DMS114 treated with DMSO at 0.1 percent for 48 hours (cell line): ENCODE measurements at regions not wholly inside any gene's neighbourhood (a gene's known extent, or its start where the extent isn't known, plus 50 kb on each side); places are given as distances from the start of the nearest gene placed in this dataset.

Source experiments
- DNase-seq: peaks from one replicate; lab custom pipeline; 2025; ENCODE audit not compliant: unreplicated experiment; lab: John Stamatoyannopoulos, UW

DNA sequence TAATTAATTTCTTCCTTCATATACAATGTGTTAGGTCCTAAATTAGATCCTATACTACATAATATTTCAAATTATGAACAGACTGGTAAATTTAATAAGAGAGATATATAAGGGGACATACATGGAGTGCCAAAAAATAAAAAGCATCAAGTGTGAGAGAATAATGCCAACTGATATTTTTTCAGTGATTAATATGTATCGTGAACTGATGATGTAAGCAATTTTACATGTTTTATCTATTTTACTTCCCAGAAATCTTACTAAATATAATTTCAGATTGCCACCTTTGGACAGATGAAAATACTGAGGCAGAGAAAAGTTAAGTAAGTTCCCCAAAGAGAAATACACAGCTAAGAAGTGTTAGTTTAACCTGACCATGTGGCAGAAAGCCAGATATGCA is 870.8 kb downstream of the SLITRK5 start:
- no peak for DNase-seq

DNA sequence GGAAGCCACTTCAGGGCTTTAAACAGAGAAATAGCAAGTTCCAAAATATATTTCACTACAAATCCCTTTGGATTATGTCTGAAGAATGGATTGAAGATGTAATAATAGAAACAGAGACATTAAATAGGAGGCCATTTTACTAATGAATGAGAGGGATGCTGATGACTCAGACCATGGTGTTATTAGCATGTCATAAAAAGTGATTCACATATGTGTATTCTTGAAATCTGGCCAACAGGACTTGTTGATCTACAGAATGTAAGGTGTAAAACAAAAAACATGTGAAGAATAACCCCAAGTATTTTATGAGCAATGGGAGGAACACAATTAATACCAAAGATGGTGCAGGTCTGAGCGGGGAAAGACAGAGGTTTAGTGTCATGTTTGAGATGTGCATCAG is 873.7 kb downstream of the SLITRK5 start:
- DNase-seq, result no peak

DNA sequence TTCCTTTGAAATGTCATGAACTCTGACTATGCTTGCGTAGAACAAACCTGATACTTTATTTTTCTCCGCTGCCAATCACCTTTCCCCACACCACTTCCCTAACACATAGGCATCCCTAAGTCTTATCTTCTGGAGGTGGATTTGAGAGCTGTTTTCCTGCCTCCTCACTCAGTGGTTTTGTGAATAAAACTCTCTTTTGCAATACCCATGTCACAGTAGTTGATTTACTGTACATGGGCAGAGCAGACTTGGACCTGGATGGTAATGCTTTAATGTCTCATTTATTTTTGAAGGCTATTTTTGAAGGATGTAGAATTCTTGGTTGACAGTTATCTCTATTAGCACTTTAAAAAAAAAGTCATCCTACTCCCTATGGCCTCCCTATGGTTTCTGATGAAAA is 881.8 kb downstream of the SLITRK5 start:
- DNase-seq, result no peak

DNA sequence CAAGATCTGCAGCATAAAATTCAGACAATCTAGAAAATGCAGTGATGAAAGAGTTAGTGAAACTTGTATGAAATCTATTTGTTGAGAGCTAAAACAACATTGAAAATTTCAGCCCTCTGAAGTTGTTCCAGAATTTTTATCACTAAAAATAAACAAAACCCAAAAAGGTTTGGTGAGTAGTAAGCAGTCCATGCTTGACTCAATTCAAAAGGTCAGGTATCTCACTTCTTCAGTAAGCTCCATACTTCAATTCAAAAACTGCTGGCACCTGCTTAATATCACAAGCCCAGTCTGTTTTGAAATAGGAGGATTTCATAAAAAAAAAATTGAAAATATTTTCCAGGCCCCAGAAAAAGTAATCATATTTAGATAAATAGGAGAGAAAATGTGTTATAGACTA is 894.4 kb downstream of the SLITRK5 start:
- no peak for DNase-seq

DNA sequence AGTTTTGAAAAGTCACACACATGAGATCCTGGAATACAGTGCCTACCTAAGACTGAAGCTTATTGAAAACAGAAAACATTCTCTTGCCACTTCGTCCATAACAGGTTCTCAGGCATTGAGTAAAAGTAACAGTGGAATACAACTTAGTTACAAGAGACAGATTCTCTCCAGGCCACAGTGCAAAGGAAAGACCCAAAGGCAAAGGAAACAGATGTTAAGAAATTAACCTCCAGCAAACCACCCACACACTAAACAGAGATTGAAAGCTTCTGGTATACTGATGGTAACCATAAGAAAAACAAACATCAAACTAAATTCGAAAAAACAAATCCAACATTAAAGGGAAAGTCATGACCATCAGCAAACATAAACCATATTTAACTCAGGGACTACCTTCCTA is 914.7 kb downstream of the SLITRK5 start:
- DNase-seq, result no peak

DNA sequence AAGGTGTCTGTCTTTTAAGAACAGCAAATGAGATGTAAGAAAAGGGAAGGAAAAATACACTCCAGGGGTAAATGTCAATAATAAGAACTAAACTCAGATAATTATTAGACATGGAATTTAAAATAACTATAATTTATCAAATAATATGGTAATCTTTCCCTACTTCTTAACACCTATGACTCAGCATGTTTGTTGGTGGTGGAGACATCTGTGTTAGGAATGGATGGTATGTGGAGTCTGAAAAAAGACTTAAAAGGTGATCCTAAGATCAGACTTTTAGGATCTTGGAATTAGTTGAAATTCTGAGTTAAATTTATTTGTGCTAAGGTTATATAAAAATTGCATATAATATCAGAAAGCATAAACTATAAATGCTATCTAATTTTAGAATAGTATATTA is 915.1 kb downstream of the SLITRK5 start:
- no peak for DNase-seq

DNA sequence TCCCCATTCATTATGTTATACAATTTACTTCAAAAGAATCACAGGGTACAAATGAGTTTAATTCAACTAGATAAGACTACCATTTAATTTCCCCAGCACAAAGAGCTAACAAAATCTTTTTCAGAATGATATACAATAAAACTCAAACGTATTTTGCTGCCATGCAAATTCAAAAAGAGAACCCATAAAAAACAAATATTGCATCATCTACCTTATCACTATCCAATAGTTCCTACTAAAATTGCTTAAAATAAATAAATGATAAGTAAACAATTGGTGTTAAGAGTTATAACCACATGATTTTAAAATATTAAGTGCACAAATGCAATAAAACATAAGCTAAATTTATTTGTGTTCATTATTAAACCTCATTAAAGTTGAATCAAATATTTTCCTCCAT is 919.4 kb downstream of the SLITRK5 start:
- DNase-seq, result no peak

DNA sequence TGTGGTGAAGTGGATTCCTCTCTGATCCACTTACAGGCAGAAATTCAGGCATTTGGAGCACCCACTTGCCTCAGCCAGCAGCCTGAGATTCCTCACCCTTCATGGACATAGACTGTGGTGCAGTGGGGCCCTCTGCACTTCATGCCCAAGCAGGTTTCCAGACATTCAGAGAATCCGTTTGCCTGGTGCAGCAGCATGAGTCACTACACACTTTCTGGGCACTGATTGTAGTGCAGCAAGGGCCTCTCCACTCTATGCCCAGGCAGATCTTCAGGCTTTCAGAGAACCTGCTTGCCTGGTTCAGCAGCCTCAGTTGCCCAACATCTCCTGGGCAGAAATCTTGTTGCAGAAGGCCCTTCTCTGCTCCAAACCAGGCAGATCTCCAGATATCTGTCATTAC is 920.9 kb downstream of the SLITRK5 start:
- DNase-seq, result no peak

DNA sequence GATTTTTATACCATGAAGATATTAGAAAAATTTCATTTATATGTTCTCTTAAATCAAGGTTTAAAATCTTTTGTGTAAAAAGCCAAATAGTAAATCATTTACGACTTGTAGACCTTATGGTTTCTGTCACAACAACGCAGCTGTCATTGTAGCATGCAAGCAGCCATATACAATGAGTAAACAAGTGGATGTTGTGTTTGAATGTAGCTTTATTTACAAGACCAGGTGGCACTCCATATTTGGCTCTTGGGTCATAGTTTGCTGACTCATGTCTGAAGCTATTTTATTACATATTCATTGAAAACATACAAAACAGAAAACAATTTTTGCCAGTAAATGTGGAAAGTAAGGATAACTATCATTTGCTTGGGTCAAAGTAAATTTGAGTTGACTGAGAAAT is 930.8 kb downstream of the SLITRK5 start:
- DNase-seq, result no peak

DNA sequence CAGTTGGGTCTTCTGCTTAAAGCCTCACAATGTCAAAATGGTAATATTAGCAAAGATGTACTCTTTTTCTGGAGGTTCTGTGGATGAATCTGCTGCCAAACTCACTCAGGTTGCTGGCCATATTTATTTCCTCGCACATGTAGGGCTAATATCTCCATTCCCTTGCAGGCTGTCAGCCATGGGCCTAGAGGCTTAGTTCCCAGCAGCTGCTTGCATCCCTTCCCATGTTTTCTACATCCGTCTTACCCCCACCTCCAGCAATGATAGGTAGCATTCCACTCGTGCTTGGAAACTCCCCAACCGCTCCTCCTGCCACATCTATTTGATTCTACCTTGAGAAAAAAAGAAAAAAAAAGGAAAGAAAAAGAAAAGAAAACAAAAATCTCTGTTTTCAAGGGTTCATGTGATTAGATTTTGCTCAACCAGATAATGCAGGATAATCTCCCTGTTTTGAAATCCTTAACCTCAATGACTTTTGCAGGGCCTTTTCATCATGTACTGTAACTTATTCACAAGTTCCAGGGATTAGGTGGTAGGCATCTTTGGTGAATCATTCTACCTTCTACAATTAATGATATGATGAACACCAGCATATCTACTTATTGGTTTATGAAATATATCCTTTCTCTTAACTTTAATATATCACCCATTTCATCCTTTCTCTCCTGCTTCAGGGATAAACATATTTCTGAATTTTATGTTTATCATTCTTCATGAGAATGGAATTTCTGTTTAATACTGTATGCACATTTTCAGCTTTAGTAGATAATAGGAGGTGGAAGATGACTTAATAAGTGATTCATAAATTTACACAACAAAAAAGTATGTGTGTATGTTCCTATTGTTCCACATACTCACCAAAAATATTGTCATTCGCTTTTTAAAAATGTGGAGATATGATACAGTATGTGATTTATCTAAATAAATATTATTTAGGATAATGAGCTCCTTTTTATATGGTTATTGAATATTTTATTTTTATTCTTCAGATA is 931.9 kb downstream of the SLITRK5 start:
- no peak for DNase-seq

DNA sequence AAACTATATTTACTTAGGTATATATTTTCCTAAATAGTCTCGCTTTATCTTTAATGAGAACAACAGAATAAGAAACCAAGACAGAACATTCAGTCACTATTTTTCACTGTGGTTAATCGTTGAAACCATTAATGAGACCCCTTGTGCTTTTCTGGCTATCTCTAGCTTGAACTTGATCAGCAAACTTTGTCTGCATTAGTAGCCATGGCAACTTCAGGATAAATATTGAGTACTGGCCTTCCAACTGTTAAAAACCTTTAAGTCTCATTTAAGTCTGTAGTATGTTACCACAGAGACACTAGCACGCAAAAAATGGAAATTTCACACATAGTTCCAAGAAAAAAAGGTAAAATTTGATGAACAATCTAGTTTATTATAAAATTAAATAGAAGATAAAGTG is 946.0 kb downstream of the SLITRK5 start:
- DNase-seq, result no peak

DNA sequence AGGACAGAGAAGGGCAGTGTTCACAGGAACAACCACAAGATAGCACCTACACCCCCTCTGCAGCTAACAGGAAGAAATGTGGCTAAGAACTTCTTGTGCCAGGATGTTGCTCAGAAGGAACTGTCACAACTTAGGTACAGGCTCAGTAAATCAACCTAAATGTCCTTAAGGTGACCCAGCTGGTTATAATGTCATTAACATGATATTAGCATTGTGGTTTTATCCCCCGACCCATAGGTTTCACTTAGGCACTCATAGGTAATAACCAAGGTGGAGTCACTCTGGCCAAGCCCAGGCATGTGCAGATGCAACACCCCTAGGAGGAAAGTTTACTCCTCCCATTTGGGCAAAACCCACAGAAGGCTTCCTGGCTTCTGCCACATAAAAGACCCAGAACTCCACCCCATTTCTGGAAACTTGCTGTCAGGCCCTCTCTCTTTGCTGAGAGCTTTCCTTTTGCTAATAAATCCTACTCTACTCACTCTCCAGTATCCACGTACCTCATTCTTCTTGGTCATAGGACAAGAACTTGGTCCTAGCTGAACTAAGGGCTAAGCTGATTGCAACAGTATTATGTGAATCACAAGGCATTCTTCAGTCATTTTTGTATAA is 951.3 kb downstream of the SLITRK5 start:
- no peak for DNase-seq

DNA sequence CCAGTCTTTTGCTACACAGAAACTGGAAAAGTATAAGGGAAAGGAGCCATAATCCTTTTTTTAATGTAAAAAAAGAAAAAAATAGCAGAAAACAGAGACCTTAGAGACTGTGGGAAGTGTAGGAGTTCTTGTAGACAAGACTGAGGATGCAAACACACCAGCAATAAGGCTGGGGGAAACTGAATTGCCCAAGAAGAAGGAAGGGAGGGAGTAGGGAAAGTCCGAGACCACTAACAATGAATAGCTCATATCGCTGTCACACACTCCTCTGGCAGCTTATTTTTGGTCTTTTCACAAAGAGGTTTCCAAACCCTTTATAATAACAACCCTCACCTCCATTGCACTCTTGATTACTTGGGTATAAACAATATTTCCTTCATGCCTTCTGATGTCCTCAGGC is 952.0 kb downstream of the SLITRK5 start:
- no peak for DNase-seq

DNA sequence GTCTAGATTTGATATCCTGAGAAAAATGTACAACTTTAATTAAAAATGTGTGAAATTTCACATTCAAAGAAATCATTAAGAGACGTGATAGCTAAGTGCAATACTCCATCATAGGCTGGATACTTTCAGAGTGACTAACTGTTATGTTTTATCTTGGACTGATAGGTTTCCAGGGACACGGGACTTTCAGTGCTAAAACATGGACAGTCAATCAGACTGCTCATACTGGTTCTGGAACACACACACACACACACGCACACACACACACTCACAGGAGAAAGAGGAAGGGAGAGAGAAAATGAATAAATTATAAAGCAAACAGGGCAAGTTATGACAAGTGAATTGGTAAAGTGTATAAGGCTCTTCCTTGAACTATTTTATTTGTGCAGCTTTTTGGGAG is 955.9 kb downstream of the SLITRK5 start:
- DNase-seq, result no peak

DNA sequence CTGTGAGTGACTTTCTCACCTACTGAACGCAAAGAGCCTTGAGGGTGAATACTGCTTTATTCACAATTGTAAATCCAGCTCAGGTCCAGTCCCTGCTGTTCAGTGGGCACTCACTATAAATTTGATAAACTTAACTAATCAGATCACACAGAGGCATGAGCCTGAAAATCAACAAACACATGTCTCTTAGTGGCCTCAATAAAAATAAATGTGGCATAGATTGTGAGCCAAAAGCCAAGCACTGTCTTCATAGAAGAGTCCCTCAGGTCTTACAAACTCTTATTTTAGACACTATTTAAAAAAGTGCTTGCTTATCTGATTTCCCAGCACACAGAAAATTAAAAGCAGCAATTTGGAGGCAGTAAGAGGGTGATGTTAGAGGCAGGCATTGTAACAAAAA is 957.7 kb downstream of the SLITRK5 start:
- DNase-seq, result no peak

DNA sequence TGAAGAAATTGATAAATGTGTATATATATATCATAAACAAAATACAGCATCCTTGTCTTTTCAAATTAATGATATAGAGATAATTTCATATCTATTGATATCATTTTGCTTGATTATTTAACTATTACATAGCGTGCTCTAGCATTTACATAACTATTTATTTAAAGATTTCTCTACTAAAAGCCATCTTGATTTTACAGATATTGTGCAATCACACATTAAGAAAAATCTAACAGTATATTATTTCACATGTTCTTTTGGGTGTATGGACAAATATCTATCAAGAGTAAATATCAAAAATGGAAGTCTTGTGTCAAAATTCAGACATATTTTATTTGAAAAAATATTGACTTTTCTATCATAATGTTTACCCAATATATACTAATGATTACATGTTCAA is 966.8 kb downstream of the SLITRK5 start:
- DNase-seq, result no peak

DNA sequence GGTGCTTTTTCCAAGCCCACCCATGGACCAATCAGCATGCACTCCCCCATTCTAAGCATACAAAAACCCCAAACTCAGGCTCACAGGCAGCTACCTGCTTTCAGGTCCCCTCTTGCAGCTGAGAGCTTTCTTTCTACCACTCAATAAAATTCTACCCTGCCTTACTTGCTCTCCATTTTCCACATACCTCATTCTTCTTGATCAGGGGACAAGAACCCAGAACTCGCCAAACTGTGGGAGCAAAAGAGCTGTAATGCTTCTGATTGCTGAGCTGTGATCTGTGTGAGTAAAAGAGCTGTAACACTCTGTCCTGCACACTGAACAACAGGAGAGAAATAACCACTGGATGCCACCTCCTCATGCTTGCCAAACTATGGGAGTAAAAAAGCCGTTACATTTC is 972.1 kb downstream of the SLITRK5 start:
- no peak for DNase-seq

DNA sequence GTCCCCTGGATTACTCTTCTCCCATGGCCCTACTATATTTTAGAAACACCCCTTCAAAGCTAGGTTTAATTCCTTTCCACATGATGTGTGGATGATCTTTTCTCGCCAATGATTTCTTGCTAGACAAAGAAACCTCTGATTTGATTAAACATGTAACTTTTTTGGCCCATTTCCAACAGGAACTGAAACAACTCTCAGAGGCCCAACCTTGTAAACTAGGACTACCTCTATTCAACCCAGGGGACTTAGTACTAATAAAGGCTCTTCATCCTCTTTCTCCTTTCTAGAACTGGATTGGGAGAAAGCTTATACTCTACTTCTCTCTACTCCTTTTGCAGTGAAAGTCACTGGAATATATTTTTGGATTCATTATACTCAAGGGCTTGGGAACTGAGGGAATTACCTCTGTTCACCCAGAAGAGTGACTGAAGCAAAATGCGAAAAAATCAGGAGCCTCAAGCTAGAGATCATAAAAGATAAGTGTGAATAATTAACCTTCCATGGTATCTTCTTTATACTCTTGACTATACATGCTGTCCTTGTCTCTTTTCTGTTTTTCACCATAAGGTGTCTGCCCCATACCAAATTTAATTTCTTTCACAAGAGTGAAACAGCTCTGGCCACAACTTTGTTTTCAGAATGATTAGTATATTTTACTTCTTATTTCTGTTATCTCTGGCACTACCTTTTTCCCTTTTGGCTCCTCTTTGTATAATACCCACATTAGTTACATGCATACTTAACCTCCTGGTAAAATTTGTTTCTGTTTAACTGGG is 977.6 kb downstream of the SLITRK5 start:
- no peak for DNase-seq

DNA sequence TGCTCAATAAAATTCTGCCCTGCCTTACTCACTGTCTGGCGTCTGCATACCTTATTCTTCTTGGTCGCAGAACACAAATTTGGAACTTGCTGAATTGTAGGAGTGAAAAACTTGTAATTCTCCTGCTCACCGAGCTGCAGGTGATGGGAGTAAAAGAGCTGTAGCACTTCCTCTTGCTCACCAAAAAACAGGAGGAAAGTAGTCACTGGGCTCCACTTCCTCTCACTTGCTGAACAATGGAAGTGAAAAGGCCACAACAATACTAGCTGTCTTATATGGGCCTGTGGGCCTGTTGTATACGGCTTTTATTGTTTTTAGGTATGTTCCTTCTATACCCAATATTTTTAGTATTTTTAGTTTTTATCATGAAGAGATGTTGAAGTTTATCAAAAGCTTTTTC is 978.7 kb downstream of the SLITRK5 start:
- no peak for DNase-seq

DNA sequence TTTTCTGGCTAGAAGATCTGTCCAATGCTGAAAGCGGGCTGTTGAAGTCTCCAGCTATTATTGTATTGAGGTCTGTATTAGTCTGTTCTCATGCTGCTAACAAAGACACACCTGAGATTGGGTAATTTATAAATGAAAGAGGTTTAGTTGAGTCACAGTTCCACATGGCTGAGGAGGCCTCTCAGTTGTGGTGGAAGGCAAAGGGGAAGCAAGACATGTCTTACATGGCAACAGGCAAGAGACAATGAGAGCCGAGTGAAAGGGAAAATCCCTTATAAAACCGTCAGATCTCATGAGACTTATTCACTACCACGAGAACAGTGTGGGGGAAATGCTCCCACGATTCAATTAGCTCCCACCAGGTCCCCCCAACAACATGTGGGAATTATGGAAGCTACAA is 980.4 kb downstream of the SLITRK5 start:
- no peak for DNase-seq

DNA sequence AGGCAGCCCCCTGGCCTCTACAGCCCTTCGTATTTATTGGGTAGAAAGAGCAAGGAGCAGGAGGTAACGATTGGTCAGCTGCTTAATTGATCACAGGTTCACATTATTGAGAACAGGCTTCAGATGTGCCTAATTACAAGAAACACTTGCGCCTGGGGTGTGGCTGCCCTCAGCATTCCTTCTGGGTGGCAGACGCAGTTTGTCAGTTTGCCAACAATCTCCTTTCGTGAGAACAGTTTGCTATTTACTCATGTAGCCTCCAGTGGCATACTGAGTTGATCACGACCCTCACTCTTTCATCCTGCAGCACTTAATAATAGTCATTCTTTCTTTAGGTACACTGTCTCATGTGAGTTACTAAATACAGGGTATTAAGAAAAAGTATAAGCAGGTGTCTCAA is 985.6 kb downstream of the SLITRK5 start:
- no peak for DNase-seq

DNA sequence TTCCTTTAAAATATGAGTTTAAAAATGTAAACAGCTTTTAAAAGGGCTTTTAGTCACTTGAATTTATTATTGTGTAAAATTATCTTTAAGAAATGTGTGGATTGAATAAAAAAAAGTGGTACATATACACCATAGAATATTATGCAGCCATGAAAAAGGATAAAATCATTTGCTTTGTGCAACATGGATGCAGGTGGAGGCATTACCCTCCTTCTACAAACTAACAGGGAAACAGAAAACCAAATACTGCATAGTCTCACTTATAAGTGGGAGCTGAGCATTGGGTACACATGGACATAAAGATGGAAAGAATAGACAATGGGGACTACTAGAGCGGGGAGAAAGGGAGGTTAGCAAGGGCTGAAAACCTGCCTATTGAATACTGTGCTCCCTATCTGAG is 999.3 kb downstream of the SLITRK5 start:
- no peak for DNase-seq
